Hematopoietic multipotent progenitor cell treated with erythropoietin and hydrocortisone succinate and interleukin-3 and kit ligand, for 6 days (in vitro differentiated cells): ENCODE measurements at regions not wholly inside any gene's neighbourhood (a gene's known extent, or its start where the extent isn't known, plus 50 kb on each side); places are given as distances from the start of the nearest gene placed in this dataset.

Experiments used
- DNase-seq: peaks from one replicate; pipeline ENCODE4 v3.0.0-alpha.2; 2015

DNA sequence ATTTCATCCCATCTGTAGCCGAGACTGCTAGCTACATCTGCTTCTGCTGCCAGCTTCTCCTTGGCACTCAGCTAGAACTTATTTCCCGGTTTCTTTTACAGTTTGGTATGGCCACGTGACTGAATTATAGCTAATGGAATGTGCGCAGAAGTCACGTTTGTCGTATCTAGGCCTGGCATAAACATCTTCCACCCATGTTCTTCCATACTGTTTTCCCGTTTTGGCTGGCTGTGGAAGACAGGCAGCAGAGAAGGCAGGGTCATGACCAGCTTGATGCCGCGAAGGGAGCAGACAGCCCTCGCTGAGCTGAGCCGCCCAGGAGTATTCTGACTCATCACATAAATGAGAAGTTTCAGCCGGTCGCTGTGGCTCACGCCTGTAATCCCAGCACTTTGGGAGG, 186.7 kb downstream of the RFC3 start:
- DNase-seq = no peak

- DNase-seq = no peak
These were observed 188.1 kb downstream of the RFC3 start for GRCh38 chr13:34006011-34006410.

DNA sequence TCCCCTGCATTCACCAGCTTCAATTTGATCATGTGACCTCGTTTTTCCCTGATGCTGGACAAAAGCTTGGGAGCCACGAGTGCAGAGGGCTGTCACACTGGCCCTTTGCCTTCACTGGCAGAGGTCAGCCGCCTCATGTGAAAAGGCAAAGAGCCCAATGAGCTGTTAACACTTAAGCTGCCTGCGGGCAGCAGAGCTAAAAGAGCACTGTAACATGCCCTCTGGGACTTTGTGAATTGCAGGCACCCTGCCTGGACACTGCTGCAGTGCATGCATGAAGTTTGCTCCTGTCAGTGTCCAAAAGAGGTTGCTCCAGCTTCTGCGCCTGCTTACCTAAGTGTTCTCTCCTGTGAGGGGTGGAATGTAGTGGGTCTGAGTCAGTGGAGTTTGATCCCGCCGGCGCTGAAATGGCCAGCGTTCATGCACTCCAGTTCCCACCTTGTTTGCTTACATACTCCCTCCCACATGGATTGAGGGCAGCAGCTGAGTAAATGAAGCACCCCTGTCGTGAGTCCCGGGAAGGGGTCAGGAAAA, 193.7 kb downstream of the RFC3 start:
- no peak for DNase-seq

- DNase-seq = no peak
These were observed 194.4 kb downstream of the RFC3 start for GRCh38 chr13:34012382-34012781.

DNA sequence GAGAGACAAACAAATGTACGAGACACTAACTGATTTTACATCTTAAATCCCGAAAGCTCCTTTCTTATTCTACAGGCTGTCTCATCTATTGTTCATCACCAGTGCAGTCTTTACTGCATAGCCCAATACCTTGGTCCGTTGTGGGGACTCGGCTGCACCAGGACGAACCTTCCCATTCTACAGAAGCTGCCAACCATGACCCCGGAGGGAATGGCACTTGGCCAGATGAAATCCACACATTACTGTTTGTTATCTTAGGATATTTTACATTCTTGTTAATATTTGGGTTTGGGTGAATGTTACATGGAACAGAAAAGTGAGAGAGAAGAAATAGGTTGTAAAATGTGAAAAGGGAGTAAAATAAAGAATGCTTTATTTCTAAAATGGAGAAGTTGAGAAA, 195.1 kb downstream of the RFC3 start:
- no peak for DNase-seq

DNA sequence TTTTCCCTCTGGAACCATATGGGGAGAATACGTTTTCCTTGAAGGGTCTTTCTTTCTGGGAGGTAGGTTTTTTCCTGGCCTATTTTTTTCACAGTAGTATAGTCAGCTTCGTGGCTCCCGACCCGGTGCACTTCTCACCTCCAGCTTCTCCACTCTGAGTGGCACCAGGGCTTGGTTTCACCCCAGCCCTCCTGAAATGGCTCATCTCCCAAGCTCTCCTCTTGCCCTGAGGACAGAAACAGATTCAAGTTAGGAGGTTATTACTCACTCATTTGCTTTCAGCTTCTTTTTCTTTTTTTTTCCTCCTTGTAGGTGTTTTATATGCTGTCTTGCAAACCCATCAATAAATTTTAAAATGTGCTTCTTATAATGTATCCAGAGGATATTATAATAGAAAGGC, 199.3 kb downstream of the RFC3 start:
- DNase-seq = no peak

GRCh38 chr13:34019870-34020269, 201.9 kb downstream of the RFC3 start:
- no peak for DNase-seq

GRCh38 chr13:34020388-34020787, 202.4 kb downstream of the RFC3 start:
- DNase-seq = no peak

- DNase-seq = no peak
These were observed 203.7 kb downstream of the RFC3 start for GRCh38 chr13:34021619-34022018.

- no peak for DNase-seq
These were observed 207.8 kb downstream of the RFC3 start for GRCh38 chr13:34025746-34026145.

DNA sequence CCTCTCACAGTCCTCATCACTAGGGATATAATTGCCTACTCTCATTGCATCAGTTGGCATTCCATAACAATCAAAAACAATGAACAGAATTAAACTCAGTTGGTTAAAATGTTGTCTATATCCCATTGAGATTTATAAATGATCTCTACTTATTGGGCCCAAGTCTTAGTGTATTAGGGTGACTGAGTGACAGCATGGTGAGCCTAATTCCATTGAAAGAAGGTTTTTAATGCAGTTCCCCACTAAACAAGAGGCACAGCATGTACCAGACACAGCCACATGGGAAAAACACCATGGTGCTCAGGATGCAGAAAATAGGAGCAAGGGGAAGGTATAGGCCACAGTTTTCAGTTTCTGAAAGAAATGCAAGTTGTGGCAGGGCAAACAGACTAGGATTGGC, 208.4 kb downstream of the RFC3 start:
- DNase-seq = no peak

GRCh38 chr13:34028496-34029442, 210.8 kb downstream of the RFC3 start:
- DNase-seq = no peak

GRCh38 chr13:34030782-34031181, 212.8 kb downstream of the RFC3 start:
- no peak for DNase-seq

DNA sequence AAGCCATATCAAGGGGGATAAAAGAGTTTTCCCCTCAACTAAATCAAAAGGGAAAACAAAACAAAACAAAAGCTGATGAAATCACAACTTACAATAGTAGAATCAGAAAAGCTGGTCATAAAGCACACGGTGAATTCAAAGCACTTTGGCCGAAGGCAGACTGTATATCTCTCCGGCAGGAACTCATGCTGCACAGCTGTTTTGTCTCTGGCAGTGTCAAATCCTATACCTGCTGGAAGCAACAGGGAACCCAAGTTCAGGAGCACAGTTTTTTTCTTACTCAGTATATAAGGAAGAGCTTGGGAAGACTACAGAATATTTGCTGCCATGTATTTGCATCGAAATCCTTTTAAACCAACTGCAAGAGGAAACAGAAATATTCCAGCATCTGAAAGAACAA, 213.7 kb downstream of the RFC3 start:
- DNase-seq = no peak

- DNase-seq = no peak
These were observed 216.5 kb downstream of the RFC3 start for GRCh38 chr13:34034411-34034810.

- no peak for DNase-seq
These were observed 217.2 kb downstream of the RFC3 start for GRCh38 chr13:34035178-34035577.

GRCh38 chr13:34035676-34036325, 217.9 kb downstream of the RFC3 start:
- DNase-seq = no peak

- no peak for DNase-seq
These were observed 219.9 kb downstream of the RFC3 start for GRCh38 chr13:34037636-34038540.

DNA sequence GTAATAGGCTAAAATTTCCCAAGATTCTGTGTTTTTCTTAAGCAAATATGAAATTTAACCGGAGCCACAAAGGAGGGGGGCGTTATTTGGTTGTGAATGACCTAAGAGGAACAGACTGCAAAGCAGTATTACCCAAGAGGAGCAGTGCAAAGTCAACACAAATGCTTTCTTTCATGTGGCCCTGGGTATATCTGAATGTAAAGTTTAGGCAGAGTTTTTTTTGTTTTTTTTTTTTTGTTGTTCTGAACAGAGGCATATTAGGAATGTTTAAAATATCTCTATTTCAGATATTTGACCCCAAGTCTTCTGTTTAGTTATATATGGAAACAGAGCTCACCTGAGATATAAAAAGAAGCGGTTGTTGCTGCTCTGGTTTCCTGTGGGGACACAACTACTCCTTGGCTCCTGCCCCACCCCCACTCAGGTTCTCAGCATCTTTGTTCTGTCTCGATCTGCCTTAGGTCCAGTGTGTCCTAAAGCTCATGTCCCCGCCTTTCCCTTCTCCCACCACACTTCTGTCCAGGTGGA, 220.7 kb downstream of the RFC3 start:
- no peak for DNase-seq

DNA sequence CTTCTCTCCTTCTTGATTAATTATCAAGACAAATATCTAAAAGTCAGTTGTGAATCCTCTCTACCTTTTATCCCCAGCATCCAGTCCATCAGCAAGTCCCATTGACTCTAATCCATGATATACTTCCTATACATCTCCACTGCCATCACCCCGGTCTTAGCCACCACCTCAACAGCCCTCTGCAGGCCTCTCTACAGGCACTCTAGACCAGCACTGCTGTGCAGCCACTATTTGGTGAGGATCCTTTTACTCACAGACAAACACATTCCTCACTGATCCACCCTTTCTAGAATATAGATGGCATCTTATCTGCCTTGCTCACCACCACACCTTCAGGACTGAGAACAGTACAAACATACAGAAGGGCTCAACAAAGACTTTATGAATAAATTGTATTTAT, 221.7 kb downstream of the RFC3 start:
- no peak for DNase-seq

GRCh38 chr13:34040863-34041262, 222.9 kb downstream of the RFC3 start:
- DNase-seq = no peak

DNA sequence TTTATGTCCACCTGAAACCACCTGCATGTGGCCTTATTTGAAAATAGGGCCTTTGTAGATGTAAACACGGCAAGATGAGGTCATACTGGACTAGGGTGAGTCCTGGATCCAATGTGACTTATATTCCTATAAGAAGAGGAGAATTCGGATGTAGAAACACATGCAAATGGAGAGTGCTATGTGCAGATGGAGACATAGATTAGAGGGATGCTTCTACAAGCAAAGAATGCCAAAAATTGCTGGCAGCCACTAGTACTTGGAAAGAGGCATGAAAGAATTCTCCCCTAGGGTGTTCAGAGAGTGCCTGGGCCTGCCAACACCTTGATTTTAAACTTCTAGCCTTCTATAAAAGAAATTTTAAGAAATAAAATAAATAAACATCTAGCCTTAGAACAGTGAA, 226.1 kb downstream of the RFC3 start:
- DNase-seq = no peak

DNA sequence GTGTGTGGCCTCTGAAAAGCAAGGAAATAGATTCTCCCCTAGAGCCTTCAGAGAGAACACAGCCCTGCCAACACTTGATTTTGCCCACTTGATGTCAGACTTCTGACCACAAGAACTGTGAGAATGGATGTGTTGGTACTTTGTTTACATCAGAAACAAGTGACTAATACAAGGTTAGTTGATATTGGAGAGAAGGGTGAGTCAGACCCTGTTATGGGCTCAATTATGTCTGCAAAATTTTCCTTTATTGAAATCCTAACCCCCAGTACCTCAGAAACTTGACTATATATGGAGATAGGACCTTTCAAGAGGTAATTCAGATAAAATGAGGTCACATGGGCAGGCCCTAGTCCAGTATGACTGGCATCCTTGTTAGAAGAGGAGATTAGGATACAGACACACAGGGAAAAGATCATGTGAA, 226.7 kb downstream of the RFC3 start:
- no peak for DNase-seq
